MCF 10A (cell line): ENCODE measurements at regions not wholly inside any gene's neighbourhood (a gene's known extent, or its start where the extent isn't known, plus 50 kb on each side); places are given as distances from the start of the nearest gene placed in this dataset.

Source experiments
- BruUV-seq: library from RNA; stranded (reverse); fragments of 400-500 nt; replicated peaks from 2 replicates; lab custom pipeline; 2021; lab: Mats Ljungman, UMichigan
- CTCF ChIA-PET: fragments of 300-600 bp; sonication (Branson Sonifier 250); formaldehyde crosslinking; extraction: SDS; loops from one replicate; lab custom pipeline; 2021; ENCODE audit warnings: antibody characterized with exemption, inconsistent platforms; lab: Yijun Ruan, JAX
- POLR2A ChIA-PET: fragments of 300-600, 350-650 bp; sonication (Branson Sonifier 250); formaldehyde crosslinking; extraction: SDS; loops from one replicate; lab custom pipeline; 2020; ENCODE audit warnings: antibody characterized with exemption, inconsistent platforms; lab: Yijun Ruan, JAX
- DNase-seq: peaks from one replicate; pipeline ENCODE4 v3.0.0-alpha.2; 2018; ENCODE audit not compliant: unreplicated experiment
- H3K27ac Mint-ChIP-seq: one replicate; pipeline ENCODE4 v1.8.0; 2022; ENCODE audit warnings: mild to moderate bottlenecking, low read depth, mixed read lengths; ENCODE audit not compliant: unreplicated experiment
- H3K27me3 Mint-ChIP-seq: one replicate; pipeline ENCODE4 v1.8.0; 2022; ENCODE audit warnings: mixed read lengths; ENCODE audit not compliant: insufficient read depth, unreplicated experiment
- H3K36me3 Mint-ChIP-seq: one replicate; pipeline ENCODE4 v1.8.0; 2022; ENCODE audit warnings: mild to moderate bottlenecking, moderate library complexity, mixed read lengths; ENCODE audit not compliant: insufficient read depth, unreplicated experiment
- H3K4me1 Mint-ChIP-seq: one replicate; pipeline ENCODE4 v1.8.0; 2022; ENCODE audit warnings: mixed read lengths; ENCODE audit not compliant: insufficient read depth, unreplicated experiment
- H3K4me3 Mint-ChIP-seq: one replicate; pipeline ENCODE4 v1.8.0; 2022; ENCODE audit warnings: mild to moderate bottlenecking, moderate library complexity, mixed read lengths; ENCODE audit not compliant: unreplicated experiment
- H3K9me3 Mint-ChIP-seq: one replicate; pipeline ENCODE4 v1.8.0; 2022; ENCODE audit warnings: mixed read lengths; ENCODE audit not compliant: unreplicated experiment
- intact Hi-C: fragments of 100-400 bp; cut with micrococcal nuclease; formaldehyde crosslinking; loops from 2 replicates; pipeline ENCODE4 v1.14.1; 2022
- TF ChIP-seq, protein P1 (sequence below): fragments of 200-600 bp; IDR thresholded peaks from one replicate; pipeline ENCODE4 v1.8.0; 2022; ENCODE audit warnings: antibody characterized with exemption, mild to moderate bottlenecking; ENCODE audit not compliant: unreplicated experiment

DNA sequence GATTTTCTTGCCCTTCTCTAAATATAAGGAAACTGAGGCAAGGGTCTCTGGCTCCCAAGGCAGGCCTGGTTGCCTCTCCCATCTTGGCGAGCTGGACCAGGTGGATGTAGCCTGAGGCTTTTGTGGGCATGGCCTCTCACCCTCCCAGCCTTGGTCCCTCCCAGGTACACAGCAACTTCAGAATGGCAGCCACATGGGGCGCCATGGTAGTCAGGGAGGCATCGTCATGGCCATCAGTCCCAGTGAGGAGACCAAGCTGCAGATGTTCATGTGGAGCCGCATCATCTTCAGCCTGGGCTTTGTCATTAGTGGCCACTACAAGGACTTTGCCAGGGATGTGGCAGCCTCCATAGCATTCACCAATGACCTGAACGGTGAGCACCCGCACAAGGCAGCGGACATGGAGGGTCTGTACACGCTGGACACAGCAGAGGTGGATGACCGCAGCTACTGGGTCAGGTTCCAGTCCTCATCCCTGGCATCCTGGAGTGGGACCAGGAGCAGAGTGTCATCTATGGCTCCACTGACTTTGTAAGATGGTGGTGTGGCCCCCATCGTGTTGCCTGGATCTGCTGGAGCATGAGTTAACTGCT lies 165.8 kb upstream of the ZNF267 start:
- Mint-ChIP-seq H3K27ac (no peak overlapping the region), H3K36me3 (peaks cover 30% of the 10 kb centered on the region), H3K9me3 (no peaks in the 10 kb centered on the region), H3K27me3 (no peaks in the 10 kb centered on the region), H3K4me3 (no peak overlapping the region), H3K4me1 (no peaks in the 10 kb centered on the region)
- intact Hi-C loops, result no loop called here
- ChIA-PET POLR2A (no interaction called here), CTCF (interaction anchor here (0.6 to 0.8 kb wide), 3 partner anchors 30 to 853 kb away, joined by 3 read pairs; no protein-coding TSS in a partner anchor)
- TF ChIP-seq, protein P1, sequence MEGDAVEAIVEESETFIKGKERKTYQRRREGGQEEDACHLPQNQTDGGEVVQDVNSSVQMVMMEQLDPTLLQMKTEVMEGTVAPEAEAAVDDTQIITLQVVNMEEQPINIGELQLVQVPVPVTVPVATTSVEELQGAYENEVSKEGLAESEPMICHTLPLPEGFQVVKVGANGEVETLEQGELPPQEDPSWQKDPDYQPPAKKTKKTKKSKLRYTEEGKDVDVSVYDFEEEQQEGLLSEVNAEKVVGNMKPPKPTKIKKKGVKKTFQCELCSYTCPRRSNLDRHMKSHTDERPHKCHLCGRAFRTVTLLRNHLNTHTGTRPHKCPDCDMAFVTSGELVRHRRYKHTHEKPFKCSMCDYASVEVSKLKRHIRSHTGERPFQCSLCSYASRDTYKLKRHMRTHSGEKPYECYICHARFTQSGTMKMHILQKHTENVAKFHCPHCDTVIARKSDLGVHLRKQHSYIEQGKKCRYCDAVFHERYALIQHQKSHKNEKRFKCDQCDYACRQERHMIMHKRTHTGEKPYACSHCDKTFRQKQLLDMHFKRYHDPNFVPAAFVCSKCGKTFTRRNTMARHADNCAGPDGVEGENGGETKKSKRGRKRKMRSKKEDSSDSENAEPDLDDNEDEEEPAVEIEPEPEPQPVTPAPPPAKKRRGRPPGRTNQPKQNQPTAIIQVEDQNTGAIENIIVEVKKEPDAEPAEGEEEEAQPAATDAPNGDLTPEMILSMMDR, result no peak
- BruUV-seq, result no TSS peak
- no peak for DNase-seq

DNA sequence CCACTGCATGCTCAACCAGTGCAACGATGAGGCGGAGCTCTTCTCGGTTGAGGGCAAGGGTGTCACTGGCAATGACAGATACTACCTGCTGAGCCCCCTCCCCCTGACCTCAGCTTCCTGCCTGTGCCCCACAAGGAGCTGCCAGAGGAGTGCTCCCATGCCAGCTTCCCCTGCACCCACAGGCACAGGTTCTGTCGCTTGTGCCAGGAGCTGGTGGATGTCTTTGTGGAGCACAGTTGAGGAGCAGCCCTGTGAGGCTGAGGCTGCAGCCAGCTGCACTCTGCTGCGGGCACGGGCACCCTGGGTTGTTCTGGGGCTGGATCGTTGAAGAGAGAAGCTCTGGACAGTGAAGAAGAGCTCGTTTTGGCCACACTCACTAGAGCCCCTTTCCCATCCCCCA lies 165.3 kb upstream of the ZNF267 start:
- ChIA-PET POLR2A (interaction anchor here (1.6 kb wide), 1 partner anchor 166 kb away, joined by 3 read pairs; no protein-coding TSS in a partner anchor), CTCF (interaction anchor here (0.7 kb wide), 1 partner anchor 150 kb away, joined by 3 read pairs; no protein-coding TSS in a partner anchor)
- H3K27me3 Mint-ChIP-seq, result no peaks in the 10 kb centered on the region
- TF ChIP-seq, protein P1, result no peak
- intact Hi-C loops, result no loop called here
- no peaks in the 10 kb centered on the region for H3K9me3 Mint-ChIP-seq
- no peak overlapping the region for H3K4me3 Mint-ChIP-seq
- BruUV-seq, result no TSS peak
- no peaks in the 10 kb centered on the region for H3K4me1 Mint-ChIP-seq
- no peak overlapping the region for H3K27ac Mint-ChIP-seq
- no peak for DNase-seq
- H3K36me3 Mint-ChIP-seq, result peaks cover 30% of the 10 kb centered on the region

DNA sequence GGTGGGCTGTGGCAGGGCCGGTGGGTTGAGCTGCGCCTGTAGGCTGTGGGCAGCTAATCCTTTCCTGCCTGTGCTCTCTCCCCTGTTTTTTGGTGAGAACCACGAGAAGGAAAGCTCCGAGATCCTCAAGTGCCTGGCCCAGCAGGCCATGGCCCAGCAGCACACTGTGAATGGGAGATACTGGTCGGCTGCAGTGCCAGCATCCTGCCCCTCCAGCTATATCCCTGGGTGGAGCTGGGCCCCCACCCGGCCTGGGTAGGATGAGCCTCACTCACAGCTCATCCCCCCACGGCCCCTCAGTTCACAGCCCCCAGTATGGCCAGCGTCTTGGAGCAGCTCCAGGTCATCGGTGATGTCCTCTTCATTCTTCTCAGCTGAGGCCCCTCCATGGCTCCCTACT lies 164.4 kb upstream of the ZNF267 start:
- TF ChIP-seq, protein P1, result no peak
- Mint-ChIP-seq H3K9me3 (no peaks in the 10 kb centered on the region), H3K27me3 (no peaks in the 10 kb centered on the region), H3K4me3 (no peak overlapping the region), H3K36me3 (peaks cover 24% of the 10 kb centered on the region), H3K4me1 (peaks cover 2% of the 10 kb centered on the region), H3K27ac (no peak overlapping the region)
- POLR2A ChIA-PET, result interaction anchor here (1.6 kb wide), 1 partner anchor 165 kb away, joined by 3 read pairs; no protein-coding TSS in a partner anchor
- CTCF ChIA-PET, result interaction anchor here (0.5 to 0.9 kb wide), 2 partner anchors 8 to 11 kb away, joined by 3 to 4 read pairs; no protein-coding TSS in a partner anchor
- intact Hi-C loops, result no loop called here
- no peak for DNase-seq
- BruUV-seq, result no TSS peak

DNA sequence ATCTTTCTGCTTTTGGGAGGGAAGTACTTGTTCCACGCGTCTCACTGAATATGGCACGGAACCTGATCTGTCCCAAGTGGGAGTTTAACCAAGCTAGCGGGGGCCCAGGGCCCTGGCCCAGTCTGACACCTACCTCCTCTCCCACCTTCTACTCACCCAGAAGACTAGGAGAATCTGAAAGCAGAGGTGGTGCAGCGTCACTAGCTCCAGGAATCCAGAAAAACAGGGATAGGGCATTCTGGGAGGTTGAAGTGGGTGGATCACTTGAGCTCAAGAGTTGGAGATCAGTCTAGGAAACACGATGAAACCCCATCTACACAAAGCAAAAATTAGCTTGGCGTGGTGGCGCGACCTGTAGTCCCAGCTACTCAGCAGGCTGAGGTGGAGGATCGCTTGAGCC lies 163.5 kb upstream of the ZNF267 start:
- BruUV-seq, result no TSS peak
- Mint-ChIP-seq H3K4me3 (no peak overlapping the region), H3K9me3 (no peaks in the 10 kb centered on the region), H3K4me1 (peaks cover 12% of the 10 kb centered on the region), H3K36me3 (peaks cover 31% of the 10 kb centered on the region), H3K27ac (no peak overlapping the region), H3K27me3 (no peaks in the 10 kb centered on the region)
- ChIA-PET CTCF (interaction anchor here (0.7 to 1.1 kb wide), 4 partner anchors 8 to 158 kb away, joined by 3 to 7 read pairs (median 4); no protein-coding TSS in a partner anchor), POLR2A (interaction anchor here (0.5 to 0.6 kb wide), 2 partner anchors 10 to 100 kb away, joined by 3 to 4 read pairs; no protein-coding TSS in a partner anchor)
- TF ChIP-seq, protein P1, result no peak
- intact Hi-C loops, result loop anchor here (5.0 kb wide), 1 partner anchor 253 kb away; the partner anchor contains the start of gene ARMC5
- DNase-seq, result no peak
